CD14-positive monocyte (primary cell): ENCODE measurements at regions not wholly inside any gene's neighbourhood (a gene's known extent, or its start where the extent isn't known, plus 50 kb on each side); places are given as distances from the start of the nearest gene placed in this dataset.

ENCODE experiments used
- DNase-seq, 3 donors: peaks; one replicate each; pipeline ENCODE4 v3.0.0-alpha.2; 2011 to 2022
- H2AFZ ChIP-seq: 2 replicates; pipeline ENCODE4 v1.6.0; 2012; ENCODE audit warnings: mild to moderate bottlenecking, low read depth, low read length, inconsistent platforms; ENCODE audit not compliant: insufficient read depth, poor library complexity, severe bottlenecking
- H3K27ac ChIP-seq, 2 donors: 1 replicate in 1 of 2; 2 replicates in 1 of 2; pipeline ENCODE4 v1.5.1; 2012 to 2013; ENCODE audit warnings: low read length in 2 of 2, control low read depth in 1 of 2, inconsistent platforms in 1 of 2, low read depth in 1 of 2, mild to moderate bottlenecking in 1 of 2
- H3K27me3 ChIP-seq, 2 donors: one replicate each; pipeline versions ENCODE4 v1.6.0 to v1.6.1; 2011 to 2013; ENCODE audit warnings: low read length in 2 of 2; ENCODE audit not compliant: control insufficient read depth in 2 of 2, insufficient read depth in 2 of 2
- H3K36me3 ChIP-seq, 2 donors: replicated peaks in 1 of 2; 1 replicate in 1 of 2; 2 replicates in 1 of 2; pipeline versions ENCODE4 v1.5.1 to v1.6.1; 2012 to 2013; ENCODE audit warnings: low read length in 2 of 2, control low read depth in 1 of 2, inconsistent platforms in 1 of 2, mild to moderate bottlenecking in 1 of 2; ENCODE audit not compliant: insufficient read depth in 2 of 2, control insufficient read depth in 1 of 2
- H3K4me1 ChIP-seq, 2 donors: 1 replicate in 1 of 2; 2 replicates in 1 of 2; pipeline versions ENCODE4 v1.5.1 to v1.6.1; 2012 to 2013; ENCODE audit warnings: low read length in 2 of 2, control low read depth in 1 of 2, inconsistent platforms in 1 of 2, mild to moderate bottlenecking in 1 of 2, moderate library complexity in 1 of 2; ENCODE audit not compliant: insufficient read depth in 2 of 2, control insufficient read depth in 1 of 2
- H3K4me2 ChIP-seq: replicated peaks from 2 replicates; pipeline ENCODE3; 2012; ENCODE audit warnings: low read length, moderate library complexity, mild to moderate bottlenecking; ENCODE audit not compliant: poor library complexity, severe bottlenecking; ENCODE audit errors: extremely low read depth
- H3K4me3 ChIP-seq, 3 experiments: fragments of 200-600 bp in 1 of 3; sonication (generic) in 1 of 3; replicated peaks in 1 of 3; 1 replicate in 2 of 3; 2 replicates in 1 of 3; pipeline ENCODE4 v1.5.1; 2011 to 2013; ENCODE audit warnings: low read length in 3 of 3, mild to moderate bottlenecking in 3 of 3, control low read depth in 2 of 3, low read depth in 2 of 3, inconsistent platforms in 1 of 3, moderate library complexity in 1 of 3
- H3K79me2 ChIP-seq: 2 replicates; pipeline ENCODE4 v1.6.0; 2012; ENCODE audit warnings: mild to moderate bottlenecking, control low read depth, inconsistent platforms, low read length, moderate library complexity; ENCODE audit not compliant: insufficient read depth
- H3K9ac ChIP-seq: 2 replicates; pipeline ENCODE4 v1.6.0; 2017; ENCODE audit warnings: low read length, mild to moderate bottlenecking; ENCODE audit not compliant: insufficient read depth, poor library complexity, severe bottlenecking
- H3K9me3 ChIP-seq, 2 donors: replicated peaks in 1 of 2; 1 replicate in 1 of 2; 2 replicates in 1 of 2; pipeline versions ENCODE4 v1.5.1 to v1.6.1; 2012 to 2013; ENCODE audit warnings: low read length in 2 of 2, control low read depth in 1 of 2; ENCODE audit not compliant: control insufficient read depth in 1 of 2, insufficient read depth in 1 of 2
- H4K20me1 ChIP-seq: 2 replicates; pipeline ENCODE4 v1.6.0; 2012; ENCODE audit warnings: mild to moderate bottlenecking, low read length, control low read depth, moderate library complexity; ENCODE audit not compliant: insufficient read depth
- H3K27ac Mint-ChIP-seq, 7 donors: one replicate each; pipeline ENCODE4 v1.8.0; 2020; ENCODE audit warnings: mild to moderate bottlenecking in 7 of 7, mixed read lengths in 7 of 7, moderate library complexity in 6 of 7, inconsistent platforms in 2 of 7
- H3K27me3 Mint-ChIP-seq, 3 donors: one replicate each; pipeline ENCODE4 v1.8.0; 2021 to 2022; ENCODE audit warnings: low read depth in 3 of 3, mild to moderate bottlenecking in 3 of 3, mixed read lengths in 3 of 3, moderate library complexity in 3 of 3, inconsistent platforms in 1 of 3
- H3K36me3 Mint-ChIP-seq, 2 donors: one replicate each; pipeline ENCODE4 v1.8.0; 2020; ENCODE audit warnings: mixed read lengths in 2 of 2, inconsistent platforms in 1 of 2, mild to moderate bottlenecking in 1 of 2
- H3K4me1 Mint-ChIP-seq: one replicate; pipeline ENCODE4 v1.8.0; 2020; ENCODE audit warnings: mild to moderate bottlenecking, mixed read lengths
- H3K4me3 Mint-ChIP-seq, 2 donors: one replicate each; pipeline ENCODE4 v1.8.0; 2020; ENCODE audit warnings: mild to moderate bottlenecking in 2 of 2, mixed read lengths in 2 of 2, moderate library complexity in 1 of 2
- H3K9me3 Mint-ChIP-seq, 7 donors: one replicate each; pipeline ENCODE4 v1.8.0; 2020 to 2022; ENCODE audit warnings: mixed read lengths in 7 of 7, mild to moderate bottlenecking in 6 of 7, moderate library complexity in 6 of 7, inconsistent platforms in 2 of 7
- WGBS: methylation state at CpG from one replicate; pipeline ENCODE4 v1.1.5; 2013; ENCODE audit warnings: missing lambda C conversion rate; ENCODE audit not compliant: insufficient coverage; 5-methylcytosine and 5-hydroxymethylcytosine counted together
- intact Hi-C, 2 donors: fragments of 100-400 bp; cut with micrococcal nuclease; formaldehyde crosslinking; loops; one replicate each; pipeline versions ENCODE4 v1.15.0 to v1.15.1; 2023
- TF ChIP-seq, protein P1 (sequence below): fragments of 200-600 bp; IDR thresholded peaks from one replicate; pipeline ENCODE4 v1.8.0; 2022; ENCODE audit warnings: antibody characterized with exemption, mild to moderate bottlenecking

DNA sequence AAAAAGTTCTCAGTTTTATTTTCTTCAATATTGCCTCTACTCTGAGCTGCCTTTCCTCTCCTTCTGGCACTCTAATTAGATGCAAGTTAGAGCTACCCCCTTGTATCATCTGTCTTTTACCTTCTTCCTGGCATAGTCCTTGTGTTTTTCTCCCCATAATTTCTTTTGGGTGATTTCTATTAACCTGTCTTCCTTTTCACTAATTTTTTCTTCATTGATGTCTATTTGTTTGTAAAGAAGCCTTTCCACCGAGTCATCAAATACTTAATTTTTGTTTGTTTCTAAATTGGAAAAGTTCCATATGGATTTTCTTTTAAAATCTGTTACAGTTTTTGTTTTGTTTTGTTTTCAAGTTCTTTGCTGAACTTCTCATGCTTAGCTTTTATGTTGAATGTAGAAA is 558.1 kb downstream of the TBC1D22A start:
- no peaks in the 10 kb centered on the region for H4K20me1 ChIP-seq
- no peak overlapping the region for H2AFZ ChIP-seq
- H3K9me3 ChIP-seq: peaks cover 10 to 17% of the 10 kb centered on the region in 2 donors
- H3K79me2 ChIP-seq: no peaks in the 10 kb centered on the region
- no peak overlapping the region for H3K9ac ChIP-seq
- Mint-ChIP-seq H3K4me1 (no peaks in the 10 kb centered on the region), H3K27me3 (peaks cover 4 to 13% (median 7%) of the 10 kb centered on the region in 3 donors), H3K9me3 (peaks cover 1 to 10% (median 4%) of the 10 kb centered on the region in 7 donors), H3K36me3 (no peaks in the 10 kb centered on the region), H3K27ac (no peak overlapping the region), H3K4me3 (no peak overlapping the region)
- TF ChIP-seq, protein P1, sequence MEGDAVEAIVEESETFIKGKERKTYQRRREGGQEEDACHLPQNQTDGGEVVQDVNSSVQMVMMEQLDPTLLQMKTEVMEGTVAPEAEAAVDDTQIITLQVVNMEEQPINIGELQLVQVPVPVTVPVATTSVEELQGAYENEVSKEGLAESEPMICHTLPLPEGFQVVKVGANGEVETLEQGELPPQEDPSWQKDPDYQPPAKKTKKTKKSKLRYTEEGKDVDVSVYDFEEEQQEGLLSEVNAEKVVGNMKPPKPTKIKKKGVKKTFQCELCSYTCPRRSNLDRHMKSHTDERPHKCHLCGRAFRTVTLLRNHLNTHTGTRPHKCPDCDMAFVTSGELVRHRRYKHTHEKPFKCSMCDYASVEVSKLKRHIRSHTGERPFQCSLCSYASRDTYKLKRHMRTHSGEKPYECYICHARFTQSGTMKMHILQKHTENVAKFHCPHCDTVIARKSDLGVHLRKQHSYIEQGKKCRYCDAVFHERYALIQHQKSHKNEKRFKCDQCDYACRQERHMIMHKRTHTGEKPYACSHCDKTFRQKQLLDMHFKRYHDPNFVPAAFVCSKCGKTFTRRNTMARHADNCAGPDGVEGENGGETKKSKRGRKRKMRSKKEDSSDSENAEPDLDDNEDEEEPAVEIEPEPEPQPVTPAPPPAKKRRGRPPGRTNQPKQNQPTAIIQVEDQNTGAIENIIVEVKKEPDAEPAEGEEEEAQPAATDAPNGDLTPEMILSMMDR: no peak
- H3K4me2 ChIP-seq: no peak overlapping the region
- no peak overlapping the region for H3K27ac ChIP-seq
- no peak for DNase-seq
- H3K36me3 ChIP-seq: no peaks in the 10 kb centered on the region
- WGBS: no CpG with 5 or more reads among the region's 1 CpG
- peaks cover 0 to 4% of the 10 kb centered on the region in 2 donors for H3K27me3 ChIP-seq
- intact Hi-C loops: no loop called here
- no peaks in the 10 kb centered on the region for H3K4me1 ChIP-seq
- H3K4me3 ChIP-seq: no peak overlapping the region

DNA sequence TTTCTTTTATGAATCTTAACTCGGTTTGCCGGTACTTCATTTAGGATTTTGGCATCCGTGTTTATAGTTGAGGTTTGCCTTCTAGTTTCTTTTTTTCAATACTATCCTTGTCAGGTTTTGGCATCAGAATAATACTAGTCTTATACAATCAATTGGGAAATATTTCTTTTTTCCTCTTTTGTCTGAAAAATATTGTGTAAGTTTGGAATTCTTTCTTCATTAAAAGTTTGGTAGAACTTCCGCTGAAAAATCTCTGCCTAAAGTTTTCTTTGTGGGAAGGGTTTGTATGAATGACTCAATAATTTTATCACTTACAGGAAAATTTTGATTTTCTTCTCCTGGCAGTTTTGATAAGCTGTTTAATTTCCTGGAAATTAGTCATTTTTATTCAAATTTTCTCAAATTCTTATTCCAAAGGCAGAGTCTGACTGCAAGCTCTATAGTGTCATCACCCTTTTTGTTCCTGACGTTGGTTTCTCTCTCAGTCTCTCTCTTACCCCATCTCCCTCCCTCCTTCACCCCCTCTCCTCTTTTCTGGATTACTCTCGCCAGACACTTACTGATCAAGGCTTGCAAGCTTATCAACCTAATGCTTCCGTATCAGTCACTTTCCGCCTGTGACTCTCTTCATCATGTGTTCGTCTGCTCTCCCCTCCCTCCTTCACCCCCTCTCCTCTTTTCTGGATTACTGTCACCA is 555.7 kb downstream of the TBC1D22A start:
- no peak overlapping the region for H3K4me3 ChIP-seq
- DNase-seq: no peak
- no peak overlapping the region for H3K4me2 ChIP-seq
- no peak overlapping the region for H3K27ac ChIP-seq
- Mint-ChIP-seq H3K9me3 (peaks cover 4 to 9% (median 7%) of the 10 kb centered on the region in 7 donors), H3K36me3 (no peaks in the 10 kb centered on the region), H3K4me3 (no peak overlapping the region), H3K27me3 (peaks cover 5 to 21% (median 7%) of the 10 kb centered on the region in 3 donors), H3K27ac (no peak overlapping the region), H3K4me1 (no peaks in the 10 kb centered on the region)
- H4K20me1 ChIP-seq: no peaks in the 10 kb centered on the region
- H3K79me2 ChIP-seq: no peaks in the 10 kb centered on the region
- WGBS: 83% methylated on average over 5 of the region's 9 CpGs
- intact Hi-C loops: no loop called here
- TF ChIP-seq, protein P1: no peak
- no peak overlapping the region for H3K9ac ChIP-seq
- no peak overlapping the region for H2AFZ ChIP-seq
- no peaks in the 10 kb centered on the region for H3K36me3 ChIP-seq
- peaks cover 10 to 17% of the 10 kb centered on the region in 2 donors for H3K9me3 ChIP-seq
- H3K4me1 ChIP-seq: no peaks in the 10 kb centered on the region
- H3K27me3 ChIP-seq: peaks cover 0 to 4% of the 10 kb centered on the region in 2 donors
